Epithelial cell of esophagus (primary cell): ENCODE measurements at regions not wholly inside any gene's neighbourhood (a gene's known extent, or its start where the extent isn't known, plus 50 kb on each side); places are given as distances from the start of the nearest gene placed in this dataset.
"Not testable (repeated sequence)": the region's sequence is repeated elsewhere in the genome, so short reads cannot be mapped to it uniquely, and the experiment has no call there.

ENCODE experiments used
- DNase-seq: peaks from one replicate; pipeline ENCODE4 v3.0.0; 2010; ENCODE audit warnings: low read depth
- H3K4me3 ChIP-seq: 2 replicates; pipeline ENCODE4 v1.5.1; 2011; ENCODE audit warnings: mild to moderate bottlenecking, low read length, control low read depth
- CTCF ChIP-seq: IDR thresholded peaks from 2 replicates; pipeline ENCODE4 v1.5.1; 2011; ENCODE audit warnings: low read depth, mild to moderate bottlenecking, low read length, control low read depth, inconsistent platforms; ENCODE audit not compliant: insufficient read depth; ENCODE audit errors: missing control alignments

- no peak for DNase-seq
- TF ChIP-seq CTCF = no peak
- H3K4me3 ChIP-seq = no peak overlapping the region
These were observed 461.2 kb upstream of the NR3C2 start for GRCh38 chr4:148903388-148903787.

- no peak for TF ChIP-seq CTCF
- no peak overlapping the region for H3K4me3 ChIP-seq
- no peak for DNase-seq
These were observed 459.0 kb upstream of the NR3C2 start for GRCh38 chr4:148901075-148901705.

DNA sequence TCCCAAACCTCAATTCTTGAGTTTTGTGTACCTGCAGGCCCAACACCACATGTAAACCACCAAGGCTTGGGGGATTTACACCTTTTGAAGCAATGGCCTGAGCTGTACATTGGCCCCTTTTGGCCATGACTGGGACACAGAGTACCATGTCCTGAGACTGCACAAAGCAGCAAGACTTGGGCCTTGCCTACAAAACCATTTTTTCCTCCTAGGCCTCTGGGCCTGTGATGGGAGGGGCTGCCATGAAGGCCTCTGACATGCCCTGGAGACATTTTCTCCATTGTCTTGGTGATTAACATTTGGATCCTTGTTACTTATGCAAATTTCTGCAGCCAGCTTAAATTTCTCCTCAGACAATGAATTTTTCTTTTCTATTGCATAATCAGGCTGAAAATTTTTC, 455.9 kb upstream of the NR3C2 start:
- DNase-seq, H3K4me3 ChIP-seq: not testable (repeated sequence)

DNA sequence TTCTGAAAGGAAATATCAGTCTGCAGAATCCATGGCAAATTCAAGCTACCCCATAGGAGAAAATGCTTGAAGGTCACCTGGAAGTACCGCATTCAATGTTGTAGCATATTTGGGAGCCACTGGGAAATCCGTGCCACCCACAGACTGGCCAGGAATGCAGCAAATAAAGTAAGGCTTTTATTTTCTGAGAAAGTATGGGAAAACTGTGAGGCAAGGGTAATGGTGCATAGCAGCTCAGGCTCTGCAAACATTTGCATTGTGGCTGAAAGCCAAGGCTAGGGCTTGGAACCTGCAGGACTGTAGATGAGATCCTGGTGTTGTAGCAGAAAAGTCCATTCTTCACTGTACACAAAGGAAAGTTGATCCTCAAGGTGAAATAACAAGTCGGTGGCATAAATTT, 450.9 kb upstream of the NR3C2 start:
- DNase-seq = no peak
- TF ChIP-seq CTCF = no peak
- no peak overlapping the region for H3K4me3 ChIP-seq

- H3K4me3 ChIP-seq = no peak overlapping the region
- DNase-seq = no peak
- no peak for TF ChIP-seq CTCF
These were observed 441.7 kb upstream of the NR3C2 start for GRCh38 chr4:148883891-148884290.

DNA sequence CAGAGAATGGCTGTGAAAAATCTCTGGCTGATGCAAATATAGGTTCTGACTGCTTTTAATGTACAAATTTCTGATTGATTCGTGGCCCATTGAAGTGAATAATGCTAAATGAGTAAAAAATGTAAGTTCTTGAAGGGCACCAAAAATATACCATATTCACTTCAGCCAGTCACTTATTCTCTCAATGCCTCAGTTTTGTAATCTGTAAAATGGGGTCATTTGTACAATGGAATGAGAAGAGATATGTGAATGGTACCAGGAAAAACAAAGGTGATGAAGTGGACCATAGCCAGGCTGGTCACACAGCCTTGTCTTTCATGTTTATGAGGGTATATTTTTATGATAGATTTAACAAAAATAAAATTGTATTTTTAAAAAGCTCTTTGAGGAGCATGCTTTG, 441.2 kb upstream of the NR3C2 start:
- no peak for DNase-seq
- no peak for TF ChIP-seq CTCF
- no peak overlapping the region for H3K4me3 ChIP-seq

GRCh38 chr4:148881860-148882643, 439.8 kb upstream of the NR3C2 start:
- no peak overlapping the region for H3K4me3 ChIP-seq
- no peak for DNase-seq
- no peak for TF ChIP-seq CTCF
